Heart left ventricle (tissue), 16 donors: ENCODE measurements at regions not wholly inside any gene's neighbourhood (a gene's known extent, or its start where the extent isn't known, plus 50 kb on each side); places are given as distances from the start of the nearest gene placed in this dataset.

ENCODE experiments used
- ATAC-seq, 4 donors: fragments of 200-7000 bp; cut with Tn5 transposase; one replicate each; pipeline ENCODE4 v1.9.1; 2020 to 2022; ENCODE audit warnings: moderate library complexity in 4 of 4, mild to moderate bottlenecking in 3 of 4, moderate number of reproducible peaks in 1 of 4
- DNase-seq, 5 donors: peaks; one replicate each; pipeline ENCODE4 v3.0.0-alpha.2; 2020
- H3K27ac ChIP-seq, 12 donors: fragments of 200-600 bp; sonication (generic) in 4 of 12; one replicate each; pipeline versions ENCODE4 v1.5.0 to v1.8.0; 2016 to 2022; ENCODE audit warnings: mild to moderate bottlenecking in 2 of 12
- H3K27me3 ChIP-seq, 9 donors: fragments of 200-600 bp; sonication (generic) in 2 of 9; one replicate each; pipeline versions ENCODE4 v1.5.1 to v1.8.0; 2016 to 2022; ENCODE audit warnings: mild to moderate bottlenecking in 3 of 9
- H3K36me3 ChIP-seq, 9 donors: fragments of 200-600 bp; sonication (generic) in 2 of 9; one replicate each; pipeline versions ENCODE4 v1.5.0 to v1.8.0; 2018 to 2022; ENCODE audit warnings: mild to moderate bottlenecking in 2 of 9
- H3K4me1 ChIP-seq, 12 donors: fragments of 200-600 bp; sonication (generic) in 4 of 12; one replicate each; pipeline versions ENCODE4 v1.5.0 to v1.8.0; 2016 to 2022; ENCODE audit warnings: mild to moderate bottlenecking in 3 of 12
- H3K4me3 ChIP-seq, 12 donors: fragments of 200-600 bp; sonication (generic) in 4 of 12; one replicate each; pipeline versions ENCODE4 v1.5.0 to v1.8.0; 2017 to 2022; ENCODE audit warnings: mild to moderate bottlenecking in 9 of 12, moderate library complexity in 4 of 12
- H3K9me3 ChIP-seq, 12 donors: fragments of 200-600 bp; sonication (generic) in 4 of 12; one replicate each; pipeline versions ENCODE4 v1.5.0 to v1.8.0; 2016 to 2022; ENCODE audit warnings: mild to moderate bottlenecking in 1 of 12
- CTCF ChIP-seq, 12 donors: fragments of 200-600 bp; sonication (generic) in 4 of 12; IDR thresholded peaks; one replicate each; pipeline versions ENCODE4 v1.5.0 to v1.8.0; 2018 to 2022; ENCODE audit warnings: antibody characterized with exemption in 12 of 12, mild to moderate bottlenecking in 5 of 12
- POLR2A ChIP-seq, 2 donors: fragments of 450-650 bp; IDR thresholded peaks; one replicate each; pipeline ENCODE4 v1.6.1; 2017; ENCODE audit warnings: antibody characterized with exemption in 2 of 2, mild to moderate bottlenecking in 2 of 2, moderate library complexity in 2 of 2
- WGBS, 4 donors: extraction: QIAGEN DNeasy Blood & Tissue Kit in 2 of 4; methylation state at CpG; one replicate each; pipeline versions ENCODE4 v1.1.5 to v1.1.7; 2013 to 2018; 5-methylcytosine and 5-hydroxymethylcytosine counted together
- intact Hi-C, 10 donors: fragments of 100-400 bp; cut with DNase I; formaldehyde crosslinking; loops; one replicate each; pipeline versions ENCODE4 v1.11.1 to v1.14.2; 2022
- donor health status: ischemic (EF 13 %, LVEDD 7.1; RV severe dilation, severe dysfunction).
- donor health status: healthy with polysubstance abuse.
- donor health status: DM: no; HTN: yes; CAD: no.
- donor health status: DM: no; HTN: no; CAD: no.
- donor health status: ischemic (EF 25% LVEDD 6.9; RV normal size, moderate dysfunction).
- donor health status: ischemic (EF 25% LVEDD 5.7; RV mildly dilated, moderate dysfunction).
- donor health status: healthy.
- donor health status: DM: yes; HTN: yes; CAD: no.
- donor health status: ischemic (EF 35%, LVEDD 5.7; RV mildly dilated, moderate dysfunction).
- donor health status: nonischemic (EF 11% LVEDD 7.7; RV severe dilation, severe dysfunction).
- donor health status: DM: yes; HTN: yes; CAD: no.
- donor health status: PGD.
- donor health status: ischemic (EF 29% LVEDD 5.4; RV normal size, mild dysfunction).
- donor health status: nonischemic (EF 23%, LVEDD 6.1; RV moderate dilation, normal function).

DNA sequence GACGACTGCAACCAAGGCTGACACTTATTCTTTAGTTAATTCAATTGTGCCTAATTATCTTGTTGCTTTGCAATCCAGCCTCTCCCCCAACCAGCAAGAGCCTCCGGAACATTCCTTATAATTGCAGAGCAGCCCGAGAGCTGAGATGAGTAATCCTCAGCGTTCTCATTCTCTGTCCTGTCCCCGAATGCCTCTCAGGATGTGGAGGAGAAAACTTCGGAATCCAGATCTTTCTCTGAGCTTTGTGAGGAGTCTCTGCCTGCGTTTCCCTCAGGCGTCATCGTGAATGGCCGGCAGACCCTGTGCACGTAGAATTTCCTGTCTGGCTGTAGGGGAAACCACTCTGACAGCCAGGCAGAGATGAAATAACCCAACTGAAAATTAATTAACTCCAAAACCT is 160.5 kb upstream of the DIO3 start:
- Histone ChIP-seq H3K4me3 (no peak overlapping the region), H3K36me3 (no peaks in the 10 kb centered on the region), H3K9me3 (no peaks in the 10 kb centered on the region), H3K4me1 (no peaks in the 10 kb centered on the region), H3K27ac (no peak overlapping the region), H3K27me3 (peaks cover 0 to 17% (median 0%) of the 10 kb centered on the region in 9 donors)
- TF ChIP-seq POLR2A (IDR thresholded peaks at IDR 0.05) (no peak), CTCF (IDR thresholded peaks at IDR 0.05) (no peak)
- DNase-seq (no peak), ATAC-seq (peak in 2 of 4 donors; percentile 42 to 59)
- intact Hi-C loops = no loop called here
- WGBS, 4 donors = 21 to 45% (median 32%) methylated on average over 11 of the region's 11 CpGs

- no peak overlapping the region for H3K27ac ChIP-seq
- DNase-seq (no peak), ATAC-seq (peak in 1 of 4 donors; percentile 27)
- no peaks in the 10 kb centered on the region for H3K9me3 ChIP-seq
- H3K4me1 ChIP-seq = no peaks in the 10 kb centered on the region
- no peak overlapping the region for H3K4me3 ChIP-seq
- TF ChIP-seq CTCF (IDR thresholded peaks at IDR 0.05) = no peak
- no peak for TF ChIP-seq POLR2A (IDR thresholded peaks at IDR 0.05)
- no peaks in the 10 kb centered on the region for H3K36me3 ChIP-seq
- peaks cover 0 to 24% (median 0%) of the 10 kb centered on the region in 9 donors for H3K27me3 ChIP-seq
- WGBS, 4 donors = 71 to 86% (median 81%) methylated on average over 19 to 23 of the region's 23 CpGs
- intact Hi-C loops = no loop called here
Observed at GRCh38 chr14:101402936-101403660, 158.2 kb upstream of the DIO3 start.

DNA sequence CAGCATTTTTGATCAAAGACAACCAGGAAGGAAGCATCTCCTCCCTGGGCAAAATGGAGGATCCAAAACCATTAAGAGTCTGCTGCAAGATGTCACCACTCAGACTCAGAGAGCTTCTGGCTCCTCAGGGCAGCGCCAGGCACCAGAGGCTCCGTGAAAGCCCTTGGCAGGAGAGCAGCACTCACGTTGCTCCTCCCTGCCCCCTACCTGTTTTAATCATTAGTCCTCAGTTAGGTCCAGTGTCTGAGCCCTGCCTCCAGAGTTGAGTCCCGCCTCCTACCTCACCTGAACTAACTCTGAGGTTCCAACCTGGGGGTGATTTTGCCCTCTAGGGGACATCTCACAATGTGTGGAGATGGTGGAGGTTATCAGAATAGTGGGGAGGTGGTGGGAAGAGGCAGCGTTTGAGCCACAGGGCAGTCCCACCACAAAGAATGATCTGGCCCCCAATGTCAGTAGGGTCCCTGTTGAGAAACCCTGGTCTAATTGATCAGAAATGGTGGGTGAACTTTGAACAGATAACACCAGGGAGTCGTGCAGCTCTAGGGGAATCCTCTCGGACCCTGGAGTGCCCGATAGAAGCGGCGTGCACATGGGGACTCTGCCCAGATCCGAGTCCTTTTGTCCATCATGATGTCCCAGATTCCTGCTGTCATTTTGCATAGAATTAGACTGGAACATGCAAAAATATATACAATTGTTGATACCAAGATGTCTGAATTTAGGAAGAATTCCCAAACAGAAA is 156.7 kb upstream of the DIO3 start:
- 55 to 72% (median 64%) methylated on average over 11 of the region's 11 CpGs for WGBS, 4 donors
- H3K9me3 ChIP-seq = no peaks in the 10 kb centered on the region
- no peak for ATAC-seq
- peaks cover 0 to 17% (median 0%) of the 10 kb centered on the region in 9 donors for H3K27me3 ChIP-seq
- H3K4me3 ChIP-seq = no peak overlapping the region
- no peaks in the 10 kb centered on the region for H3K36me3 ChIP-seq
- H3K27ac ChIP-seq = no peak overlapping the region
- DNase-seq = no peak
- no peaks in the 10 kb centered on the region for H3K4me1 ChIP-seq
- intact Hi-C loops = no loop called here
- TF ChIP-seq CTCF (IDR thresholded peaks at IDR 0.05) (no peak), POLR2A (IDR thresholded peaks at IDR 0.05) (no peak)

- no peaks in the 10 kb centered on the region for H3K9me3 ChIP-seq
- H3K27me3 ChIP-seq = peaks cover 0 to 17% (median 0%) of the 10 kb centered on the region in 9 donors
- no peak for ATAC-seq
- no peak for DNase-seq
- H3K4me3 ChIP-seq = no peak overlapping the region
- no peaks in the 10 kb centered on the region for H3K4me1 ChIP-seq
- no peak overlapping the region for H3K27ac ChIP-seq
- intact Hi-C loops = no loop called here
- no peaks in the 10 kb centered on the region for H3K36me3 ChIP-seq
- 40 to 51% (median 43%) methylated on average over 12 of the region's 12 CpGs for WGBS, 4 donors
- TF ChIP-seq POLR2A (IDR thresholded peaks at IDR 0.05) (no peak), CTCF (IDR thresholded peaks at IDR 0.05) (no peak)
Observed at GRCh38 chr14:101405171-101405883, 156.0 kb upstream of the DIO3 start.
